ENCODE measurements at regions not wholly inside any gene's neighbourhood (a gene's known extent, or its start where the extent isn't known, plus 50 kb on each side); places are given as distances from the start of the nearest gene placed in this dataset.
A peak's percentile ranks its signal among the peaks of the same experiment; 100 is the strongest.

- H3K27me3 Mint-ChIP-seq: no peaks in the 10 kb centered on the region
- no peaks in the 10 kb centered on the region for H3K36me3 Mint-ChIP-seq
- no peak for TF ChIP-seq CTCF (conservative IDR thresholded peaks at IDR 0.05)
- no peak for DNase-seq (ENCODE audit: extremely low spot score, unreplicated experiment)
- no peak overlapping the region for H3K4me3 Mint-ChIP-seq
- peaks cover 21% of the 10 kb centered on the region for H3K4me1 Mint-ChIP-seq (ENCODE audit: unreplicated experiment)
- no peaks in the 10 kb centered on the region for H3K9me3 Mint-ChIP-seq
- H3K27ac Mint-ChIP-seq: peak overlapping the region; percentile 7
These were observed 204.0 kb upstream of the ID2 start for GRCh38 chr2:8477552-8478470.

GRCh38 chr2:8478471-8478793 lies 203.4 kb upstream of the ID2 start:
- DNase-seq (ENCODE audit: extremely low spot score, unreplicated experiment): no peak
- H3K9me3 Mint-ChIP-seq: no peaks in the 10 kb centered on the region
- H3K27me3 Mint-ChIP-seq: no peaks in the 10 kb centered on the region
- TF ChIP-seq CTCF (conservative IDR thresholded peaks at IDR 0.05): no peak
- H3K27ac Mint-ChIP-seq: no peak overlapping the region
- no peaks in the 10 kb centered on the region for H3K36me3 Mint-ChIP-seq
- H3K4me3 Mint-ChIP-seq: no peak overlapping the region
- peaks cover 21% of the 10 kb centered on the region for H3K4me1 Mint-ChIP-seq (ENCODE audit: unreplicated experiment)

GRCh38 chr2:8479298-8479697 lies 202.6 kb upstream of the ID2 start:
- Mint-ChIP-seq H3K9me3 (no peaks in the 10 kb centered on the region), H3K4me1 (ENCODE audit: unreplicated experiment) (peaks cover 21% of the 10 kb centered on the region), H3K36me3 (no peaks in the 10 kb centered on the region), H3K27me3 (no peaks in the 10 kb centered on the region), H3K27ac (no peak overlapping the region), H3K4me3 (no peak overlapping the region)
- no peak for DNase-seq (ENCODE audit: extremely low spot score, unreplicated experiment)
- TF ChIP-seq CTCF (conservative IDR thresholded peaks at IDR 0.05): no peak

GRCh38 chr2:8480915-8481314 lies 200.9 kb upstream of the ID2 start:
- Mint-ChIP-seq H3K27me3 (no peaks in the 10 kb centered on the region), H3K9me3 (no peaks in the 10 kb centered on the region), H3K36me3 (no peaks in the 10 kb centered on the region), H3K4me3 (no peak overlapping the region), H3K27ac (no peak overlapping the region), H3K4me1 (ENCODE audit: unreplicated experiment) (peaks cover 17% of the 10 kb centered on the region)
- TF ChIP-seq CTCF (conservative IDR thresholded peaks at IDR 0.05): no peak
- DNase-seq (ENCODE audit: extremely low spot score, unreplicated experiment): no peak

- no peak overlapping the region for H3K4me3 Mint-ChIP-seq
These were observed 200.3 kb upstream of the ID2 start for GRCh38 chr2:8481463-8482009.

More at GRCh38 chr2:8481463-8482009, 200.3 kb upstream of the ID2 start:
- no peaks in the 10 kb centered on the region for H3K36me3 Mint-ChIP-seq
- TF ChIP-seq CTCF (conservative IDR thresholded peaks at IDR 0.05): no peak
- H3K27me3 Mint-ChIP-seq: no peaks in the 10 kb centered on the region
- H3K27ac Mint-ChIP-seq: no peak overlapping the region
- DNase-seq (ENCODE audit: extremely low spot score, unreplicated experiment): no peak
- no peaks in the 10 kb centered on the region for H3K9me3 Mint-ChIP-seq
- peaks cover 13% of the 10 kb centered on the region for H3K4me1 Mint-ChIP-seq (ENCODE audit: unreplicated experiment)

All from type B pancreatic cell (in vitro differentiated cells).